Vagina (tissue), 2 donors: ENCODE measurements at regions not wholly inside any gene's neighbourhood (a gene's known extent, or its start where the extent isn't known, plus 50 kb on each side); places are given as distances from the start of the nearest gene placed in this dataset.

ENCODE experiments used
- POLR2A ChIP-seq, 2 donors: fragments of 450-650 bp; IDR thresholded peaks; one replicate each; pipeline ENCODE4 v1.6.1; 2017; ENCODE audit warnings: antibody characterized with exemption in 2 of 2, mild to moderate bottlenecking in 2 of 2, moderate library complexity in 2 of 2
- POLR2AphosphoS5 ChIP-seq, 2 donors: sonication (generic); formaldehyde crosslinking; IDR thresholded peaks; one replicate each; pipeline ENCODE4 v1.9.0; 2017; ENCODE audit warnings: antibody characterized with exemption in 2 of 2, mild to moderate bottlenecking in 2 of 2, low read depth in 1 of 2; ENCODE audit not compliant: insufficient read depth in 1 of 2
- TF ChIP-seq, protein P1 (sequence below), 3 experiments: fragments of 450-650 bp in 2 of 3; fragments of 200-600 bp in 1 of 3; sonication (generic) in 1 of 3; IDR thresholded peaks; one replicate each; pipeline ENCODE4 v1.5.1; 2017 to 2019; ENCODE audit warnings: antibody characterized with exemption in 3 of 3, mild to moderate bottlenecking in 2 of 3, moderate library complexity in 2 of 3

- TF ChIP-seq, protein P1, sequence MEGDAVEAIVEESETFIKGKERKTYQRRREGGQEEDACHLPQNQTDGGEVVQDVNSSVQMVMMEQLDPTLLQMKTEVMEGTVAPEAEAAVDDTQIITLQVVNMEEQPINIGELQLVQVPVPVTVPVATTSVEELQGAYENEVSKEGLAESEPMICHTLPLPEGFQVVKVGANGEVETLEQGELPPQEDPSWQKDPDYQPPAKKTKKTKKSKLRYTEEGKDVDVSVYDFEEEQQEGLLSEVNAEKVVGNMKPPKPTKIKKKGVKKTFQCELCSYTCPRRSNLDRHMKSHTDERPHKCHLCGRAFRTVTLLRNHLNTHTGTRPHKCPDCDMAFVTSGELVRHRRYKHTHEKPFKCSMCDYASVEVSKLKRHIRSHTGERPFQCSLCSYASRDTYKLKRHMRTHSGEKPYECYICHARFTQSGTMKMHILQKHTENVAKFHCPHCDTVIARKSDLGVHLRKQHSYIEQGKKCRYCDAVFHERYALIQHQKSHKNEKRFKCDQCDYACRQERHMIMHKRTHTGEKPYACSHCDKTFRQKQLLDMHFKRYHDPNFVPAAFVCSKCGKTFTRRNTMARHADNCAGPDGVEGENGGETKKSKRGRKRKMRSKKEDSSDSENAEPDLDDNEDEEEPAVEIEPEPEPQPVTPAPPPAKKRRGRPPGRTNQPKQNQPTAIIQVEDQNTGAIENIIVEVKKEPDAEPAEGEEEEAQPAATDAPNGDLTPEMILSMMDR (IDR thresholded peaks at IDR 0.05), result no peak
- TF ChIP-seq POLR2AphosphoS5 (IDR thresholded peaks at IDR 0.05; ENCODE audit: insufficient read depth in 1 of 2, low read depth in 1 of 2), result no peak
- no peak for TF ChIP-seq POLR2A (IDR thresholded peaks at IDR 0.05)
Observed at GRCh38 chr3:152733584-152734119, 101.3 kb upstream of the P2RY1 start.
